CD14-positive monocyte (primary cell): ENCODE measurements at regions not wholly inside any gene's neighbourhood (a gene's known extent, or its start where the extent isn't known, plus 50 kb on each side); places are given as distances from the start of the nearest gene placed in this dataset.

Source experiments
- DNase-seq, 3 donors: peaks; one replicate each; pipeline ENCODE4 v3.0.0-alpha.2; 2011 to 2022
- H2AFZ ChIP-seq: 2 replicates; pipeline ENCODE4 v1.6.0; 2012; ENCODE audit warnings: mild to moderate bottlenecking, low read depth, low read length, inconsistent platforms; ENCODE audit not compliant: insufficient read depth, poor library complexity, severe bottlenecking
- H3K27ac ChIP-seq, 2 donors: 1 replicate in 1 of 2; 2 replicates in 1 of 2; pipeline ENCODE4 v1.5.1; 2012 to 2013; ENCODE audit warnings: low read length in 2 of 2, control low read depth in 1 of 2, inconsistent platforms in 1 of 2, low read depth in 1 of 2, mild to moderate bottlenecking in 1 of 2
- H3K27me3 ChIP-seq, 2 donors: one replicate each; pipeline versions ENCODE4 v1.6.0 to v1.6.1; 2011 to 2013; ENCODE audit warnings: low read length in 2 of 2; ENCODE audit not compliant: control insufficient read depth in 2 of 2, insufficient read depth in 2 of 2
- H3K36me3 ChIP-seq, 2 donors: replicated peaks in 1 of 2; 1 replicate in 1 of 2; 2 replicates in 1 of 2; pipeline versions ENCODE4 v1.5.1 to v1.6.1; 2012 to 2013; ENCODE audit warnings: low read length in 2 of 2, control low read depth in 1 of 2, inconsistent platforms in 1 of 2, mild to moderate bottlenecking in 1 of 2; ENCODE audit not compliant: insufficient read depth in 2 of 2, control insufficient read depth in 1 of 2
- H3K4me1 ChIP-seq, 2 donors: 1 replicate in 1 of 2; 2 replicates in 1 of 2; pipeline versions ENCODE4 v1.5.1 to v1.6.1; 2012 to 2013; ENCODE audit warnings: low read length in 2 of 2, control low read depth in 1 of 2, inconsistent platforms in 1 of 2, mild to moderate bottlenecking in 1 of 2, moderate library complexity in 1 of 2; ENCODE audit not compliant: insufficient read depth in 2 of 2, control insufficient read depth in 1 of 2
- H3K4me2 ChIP-seq: replicated peaks from 2 replicates; pipeline ENCODE3; 2012; ENCODE audit warnings: low read length, moderate library complexity, mild to moderate bottlenecking; ENCODE audit not compliant: poor library complexity, severe bottlenecking; ENCODE audit errors: extremely low read depth
- H3K4me3 ChIP-seq, 3 experiments: fragments of 200-600 bp in 1 of 3; sonication (generic) in 1 of 3; replicated peaks in 1 of 3; 1 replicate in 2 of 3; 2 replicates in 1 of 3; pipeline ENCODE4 v1.5.1; 2011 to 2013; ENCODE audit warnings: low read length in 3 of 3, mild to moderate bottlenecking in 3 of 3, control low read depth in 2 of 3, low read depth in 2 of 3, inconsistent platforms in 1 of 3, moderate library complexity in 1 of 3
- H3K79me2 ChIP-seq: 2 replicates; pipeline ENCODE4 v1.6.0; 2012; ENCODE audit warnings: mild to moderate bottlenecking, control low read depth, inconsistent platforms, low read length, moderate library complexity; ENCODE audit not compliant: insufficient read depth
- H3K9ac ChIP-seq: 2 replicates; pipeline ENCODE4 v1.6.0; 2017; ENCODE audit warnings: low read length, mild to moderate bottlenecking; ENCODE audit not compliant: insufficient read depth, poor library complexity, severe bottlenecking
- H3K9me3 ChIP-seq, 2 donors: replicated peaks in 1 of 2; 1 replicate in 1 of 2; 2 replicates in 1 of 2; pipeline versions ENCODE4 v1.5.1 to v1.6.1; 2012 to 2013; ENCODE audit warnings: low read length in 2 of 2, control low read depth in 1 of 2; ENCODE audit not compliant: control insufficient read depth in 1 of 2, insufficient read depth in 1 of 2
- H4K20me1 ChIP-seq: 2 replicates; pipeline ENCODE4 v1.6.0; 2012; ENCODE audit warnings: mild to moderate bottlenecking, low read length, control low read depth, moderate library complexity; ENCODE audit not compliant: insufficient read depth
- H3K27ac Mint-ChIP-seq, 7 donors: one replicate each; pipeline ENCODE4 v1.8.0; 2020; ENCODE audit warnings: mild to moderate bottlenecking in 7 of 7, mixed read lengths in 7 of 7, moderate library complexity in 6 of 7, inconsistent platforms in 2 of 7
- H3K27me3 Mint-ChIP-seq, 3 donors: one replicate each; pipeline ENCODE4 v1.8.0; 2021 to 2022; ENCODE audit warnings: low read depth in 3 of 3, mild to moderate bottlenecking in 3 of 3, mixed read lengths in 3 of 3, moderate library complexity in 3 of 3, inconsistent platforms in 1 of 3
- H3K36me3 Mint-ChIP-seq, 2 donors: one replicate each; pipeline ENCODE4 v1.8.0; 2020; ENCODE audit warnings: mixed read lengths in 2 of 2, inconsistent platforms in 1 of 2, mild to moderate bottlenecking in 1 of 2
- H3K4me1 Mint-ChIP-seq: one replicate; pipeline ENCODE4 v1.8.0; 2020; ENCODE audit warnings: mild to moderate bottlenecking, mixed read lengths
- H3K4me3 Mint-ChIP-seq, 2 donors: one replicate each; pipeline ENCODE4 v1.8.0; 2020; ENCODE audit warnings: mild to moderate bottlenecking in 2 of 2, mixed read lengths in 2 of 2, moderate library complexity in 1 of 2
- H3K9me3 Mint-ChIP-seq, 7 donors: one replicate each; pipeline ENCODE4 v1.8.0; 2020 to 2022; ENCODE audit warnings: mixed read lengths in 7 of 7, mild to moderate bottlenecking in 6 of 7, moderate library complexity in 6 of 7, inconsistent platforms in 2 of 7
- WGBS: methylation state at CpG from one replicate; pipeline ENCODE4 v1.1.5; 2013; ENCODE audit warnings: missing lambda C conversion rate; ENCODE audit not compliant: insufficient coverage; 5-methylcytosine and 5-hydroxymethylcytosine counted together
- intact Hi-C, 2 donors: fragments of 100-400 bp; cut with micrococcal nuclease; formaldehyde crosslinking; loops; one replicate each; pipeline versions ENCODE4 v1.15.0 to v1.15.1; 2023
- TF ChIP-seq, protein P1 (sequence below): fragments of 200-600 bp; IDR thresholded peaks from one replicate; pipeline ENCODE4 v1.8.0; 2022; ENCODE audit warnings: antibody characterized with exemption, mild to moderate bottlenecking

DNA sequence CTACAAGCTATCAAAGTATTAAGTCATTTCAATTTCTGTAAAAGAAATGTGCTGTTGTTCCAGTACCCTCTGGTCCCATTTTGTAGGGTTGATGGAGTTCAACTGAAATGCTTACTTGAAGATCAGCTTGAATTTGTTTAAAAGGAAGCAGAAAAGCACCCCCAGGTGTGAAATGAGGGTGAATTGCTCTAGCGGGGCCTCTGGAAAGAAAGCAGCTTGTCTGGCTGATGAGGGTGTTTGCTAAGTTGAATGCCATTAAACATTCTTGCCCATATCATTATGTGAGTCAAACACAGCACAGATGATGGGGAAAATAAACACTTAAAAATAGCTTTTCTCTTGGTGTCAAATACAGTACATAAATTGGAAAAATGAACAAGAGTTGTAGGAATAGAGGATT lies 280.3 kb downstream of the RAB38 start:
- H3K9ac ChIP-seq: no peak overlapping the region
- no CpG with 5 or more reads among the region's 1 CpG for WGBS
- Mint-ChIP-seq H3K9me3 (peaks cover 0 to 2% (median 0%) of the 10 kb centered on the region in 7 donors), H3K4me3 (no peak overlapping the region), H3K27ac (no peak overlapping the region), H3K4me1 (no peaks in the 10 kb centered on the region), H3K27me3 (peaks cover 0 to 2% (median 0%) of the 10 kb centered on the region in 3 donors), H3K36me3 (no peaks in the 10 kb centered on the region)
- TF ChIP-seq, protein P1, sequence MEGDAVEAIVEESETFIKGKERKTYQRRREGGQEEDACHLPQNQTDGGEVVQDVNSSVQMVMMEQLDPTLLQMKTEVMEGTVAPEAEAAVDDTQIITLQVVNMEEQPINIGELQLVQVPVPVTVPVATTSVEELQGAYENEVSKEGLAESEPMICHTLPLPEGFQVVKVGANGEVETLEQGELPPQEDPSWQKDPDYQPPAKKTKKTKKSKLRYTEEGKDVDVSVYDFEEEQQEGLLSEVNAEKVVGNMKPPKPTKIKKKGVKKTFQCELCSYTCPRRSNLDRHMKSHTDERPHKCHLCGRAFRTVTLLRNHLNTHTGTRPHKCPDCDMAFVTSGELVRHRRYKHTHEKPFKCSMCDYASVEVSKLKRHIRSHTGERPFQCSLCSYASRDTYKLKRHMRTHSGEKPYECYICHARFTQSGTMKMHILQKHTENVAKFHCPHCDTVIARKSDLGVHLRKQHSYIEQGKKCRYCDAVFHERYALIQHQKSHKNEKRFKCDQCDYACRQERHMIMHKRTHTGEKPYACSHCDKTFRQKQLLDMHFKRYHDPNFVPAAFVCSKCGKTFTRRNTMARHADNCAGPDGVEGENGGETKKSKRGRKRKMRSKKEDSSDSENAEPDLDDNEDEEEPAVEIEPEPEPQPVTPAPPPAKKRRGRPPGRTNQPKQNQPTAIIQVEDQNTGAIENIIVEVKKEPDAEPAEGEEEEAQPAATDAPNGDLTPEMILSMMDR: no peak
- H3K4me1 ChIP-seq: no peaks in the 10 kb centered on the region
- no peaks in the 10 kb centered on the region for H4K20me1 ChIP-seq
- H3K4me2 ChIP-seq: no peak overlapping the region
- H3K36me3 ChIP-seq: no peaks in the 10 kb centered on the region
- no peaks in the 10 kb centered on the region for H3K27me3 ChIP-seq
- H3K4me3 ChIP-seq: no peak overlapping the region
- H2AFZ ChIP-seq: no peak overlapping the region
- H3K27ac ChIP-seq: no peak overlapping the region
- no peaks in the 10 kb centered on the region for H3K9me3 ChIP-seq
- H3K79me2 ChIP-seq: no peaks in the 10 kb centered on the region
- intact Hi-C loops: no loop called here
- no peak for DNase-seq

DNA sequence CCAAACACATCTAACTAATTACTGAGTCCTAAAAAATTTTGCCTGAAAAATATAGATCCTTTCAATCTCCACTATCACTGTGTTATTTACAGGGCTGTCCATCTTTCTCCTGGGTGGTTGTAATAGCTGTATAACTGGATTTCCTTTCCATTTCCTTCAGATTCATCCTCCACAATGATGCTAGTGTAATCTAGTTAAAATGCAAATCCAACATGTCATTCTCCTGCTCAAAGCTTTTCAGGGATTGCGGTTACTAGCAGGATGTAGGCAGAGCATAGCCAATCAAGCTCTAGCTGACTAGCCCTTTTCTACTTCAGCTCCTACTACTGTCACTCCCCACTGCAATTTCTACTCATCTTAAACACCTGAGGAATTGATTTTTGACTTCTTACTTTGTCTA lies 283.0 kb downstream of the RAB38 start:
- Histone ChIP-seq H3K9me3 (no peaks in the 10 kb centered on the region), H3K36me3 (no peaks in the 10 kb centered on the region), H3K4me1 (no peaks in the 10 kb centered on the region), H3K79me2 (no peaks in the 10 kb centered on the region), H3K27ac (no peak overlapping the region), H4K20me1 (no peaks in the 10 kb centered on the region), H3K27me3 (no peaks in the 10 kb centered on the region), H3K4me2 (no peak overlapping the region), H3K9ac (no peak overlapping the region), H3K4me3 (no peak overlapping the region), H2AFZ (no peak overlapping the region)
- TF ChIP-seq, protein P1: no peak
- WGBS: 100% methylated on average over 1 of the region's 1 CpG
- H3K4me3 Mint-ChIP-seq: no peak overlapping the region
- H3K27ac Mint-ChIP-seq: no peak overlapping the region
- DNase-seq: no peak
- no peaks in the 10 kb centered on the region for H3K36me3 Mint-ChIP-seq
- H3K27me3 Mint-ChIP-seq: peaks cover 0 to 2% (median 0%) of the 10 kb centered on the region in 3 donors
- intact Hi-C loops: no loop called here
- no peaks in the 10 kb centered on the region for H3K4me1 Mint-ChIP-seq
- H3K9me3 Mint-ChIP-seq: peaks cover 0 to 2% (median 0%) of the 10 kb centered on the region in 7 donors
